ENCODE measurements at regions not wholly inside any gene's neighbourhood (a gene's known extent, or its start where the extent isn't known, plus 50 kb on each side); places are given as distances from the start of the nearest gene placed in this dataset.

DNA sequence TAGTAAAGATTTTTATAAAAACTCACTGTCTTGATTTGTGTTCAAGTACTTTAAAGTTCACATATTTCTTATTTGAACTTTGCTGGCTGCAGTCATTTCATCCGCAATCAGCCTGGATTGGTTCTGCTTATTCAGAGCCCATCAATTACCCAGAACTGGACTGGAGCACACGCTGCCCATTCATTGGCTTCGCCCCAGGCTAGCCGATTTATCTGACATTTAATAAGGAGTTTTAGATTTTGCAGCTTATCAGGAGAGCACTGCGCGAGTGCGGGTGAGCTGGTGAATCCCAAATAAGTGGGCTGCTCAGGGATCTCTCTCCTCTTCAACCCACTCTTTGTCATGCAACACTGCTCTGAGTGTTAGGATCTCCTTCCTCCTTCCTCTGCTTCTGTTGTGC is 166.0 kb upstream of the GPR26 start:
- DNase-seq (no peak), ATAC-seq (no peak)
- Mint-ChIP-seq H3K36me3 (ENCODE audit: low read depth) (no peaks in the 10 kb centered on the region), H3K27me3 (no peaks in the 10 kb centered on the region), H3K9me3 (no peaks in the 10 kb centered on the region), H3K27ac (no peak overlapping the region), H3K4me1 (ENCODE audit: low read depth) (no peaks in the 10 kb centered on the region), H3K4me3 (no peak overlapping the region)
- CTCF ChIA-PET = no interaction called here
- intact Hi-C loops (cut with micrococcal nuclease) = no loop called here
- TF ChIP-seq, protein P1, sequence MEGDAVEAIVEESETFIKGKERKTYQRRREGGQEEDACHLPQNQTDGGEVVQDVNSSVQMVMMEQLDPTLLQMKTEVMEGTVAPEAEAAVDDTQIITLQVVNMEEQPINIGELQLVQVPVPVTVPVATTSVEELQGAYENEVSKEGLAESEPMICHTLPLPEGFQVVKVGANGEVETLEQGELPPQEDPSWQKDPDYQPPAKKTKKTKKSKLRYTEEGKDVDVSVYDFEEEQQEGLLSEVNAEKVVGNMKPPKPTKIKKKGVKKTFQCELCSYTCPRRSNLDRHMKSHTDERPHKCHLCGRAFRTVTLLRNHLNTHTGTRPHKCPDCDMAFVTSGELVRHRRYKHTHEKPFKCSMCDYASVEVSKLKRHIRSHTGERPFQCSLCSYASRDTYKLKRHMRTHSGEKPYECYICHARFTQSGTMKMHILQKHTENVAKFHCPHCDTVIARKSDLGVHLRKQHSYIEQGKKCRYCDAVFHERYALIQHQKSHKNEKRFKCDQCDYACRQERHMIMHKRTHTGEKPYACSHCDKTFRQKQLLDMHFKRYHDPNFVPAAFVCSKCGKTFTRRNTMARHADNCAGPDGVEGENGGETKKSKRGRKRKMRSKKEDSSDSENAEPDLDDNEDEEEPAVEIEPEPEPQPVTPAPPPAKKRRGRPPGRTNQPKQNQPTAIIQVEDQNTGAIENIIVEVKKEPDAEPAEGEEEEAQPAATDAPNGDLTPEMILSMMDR (IDR thresholded peaks at IDR 0.05) = no peak
- POLR2A ChIA-PET = interaction anchor here (0.6 kb wide), 1 partner anchor 544 kb away, joined by 3 read pairs; no protein-coding TSS in a partner anchor

DNA sequence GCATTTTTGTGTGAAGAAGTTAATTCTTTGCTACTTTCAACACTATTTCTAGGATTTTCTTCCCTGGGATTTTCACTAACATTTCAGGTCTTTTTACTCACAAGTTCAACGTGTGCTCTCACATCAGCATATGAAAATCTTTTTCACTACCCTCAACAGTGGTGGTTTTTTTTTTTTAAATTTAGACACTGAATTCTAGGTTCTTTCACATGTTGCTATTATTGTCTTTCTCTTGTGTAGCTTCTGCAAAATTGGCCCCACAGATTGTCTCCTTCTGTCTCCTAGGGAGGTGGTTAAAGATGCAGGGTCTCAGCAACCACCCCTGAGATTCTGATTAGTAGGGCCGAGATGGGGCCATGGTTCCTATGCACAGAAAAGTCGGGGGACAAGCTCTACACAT is 165.0 kb upstream of the GPR26 start:
- no peak overlapping the region for H3K4me3 Mint-ChIP-seq
- ATAC-seq (no peak), DNase-seq (no peak)
- ChIA-PET POLR2A (no interaction called here), CTCF (interaction anchor here (1.1 kb wide), 1 partner anchor 39 kb away, joined by 3 read pairs; no protein-coding TSS in a partner anchor)
- TF ChIP-seq, protein P1 (IDR thresholded peaks at IDR 0.05) = no peak
- H3K36me3 Mint-ChIP-seq (ENCODE audit: low read depth) = no peaks in the 10 kb centered on the region
- intact Hi-C loops (cut with micrococcal nuclease) = no loop called here
- no peak overlapping the region for H3K27ac Mint-ChIP-seq
- no peaks in the 10 kb centered on the region for H3K4me1 Mint-ChIP-seq (ENCODE audit: low read depth)
- H3K27me3 Mint-ChIP-seq = no peaks in the 10 kb centered on the region
- no peaks in the 10 kb centered on the region for H3K9me3 Mint-ChIP-seq

GRCh38 chr10:123502983-123503382 is 163.2 kb upstream of the GPR26 start:
- ATAC-seq (no peak), DNase-seq (no peak)
- POLR2A ChIA-PET = no interaction called here
- H3K9me3 Mint-ChIP-seq = no peaks in the 10 kb centered on the region
- TF ChIP-seq, protein P1 (IDR thresholded peaks at IDR 0.05) = no peak
- H3K36me3 Mint-ChIP-seq (ENCODE audit: low read depth) = no peaks in the 10 kb centered on the region
- H3K27ac Mint-ChIP-seq = no peak overlapping the region
- no peaks in the 10 kb centered on the region for H3K4me1 Mint-ChIP-seq (ENCODE audit: low read depth)
- peaks cover 2% of the 10 kb centered on the region for H3K27me3 Mint-ChIP-seq
- H3K4me3 Mint-ChIP-seq = no peak overlapping the region
- intact Hi-C loops (cut with micrococcal nuclease) = no loop called here
- CTCF ChIA-PET = no interaction called here

DNA sequence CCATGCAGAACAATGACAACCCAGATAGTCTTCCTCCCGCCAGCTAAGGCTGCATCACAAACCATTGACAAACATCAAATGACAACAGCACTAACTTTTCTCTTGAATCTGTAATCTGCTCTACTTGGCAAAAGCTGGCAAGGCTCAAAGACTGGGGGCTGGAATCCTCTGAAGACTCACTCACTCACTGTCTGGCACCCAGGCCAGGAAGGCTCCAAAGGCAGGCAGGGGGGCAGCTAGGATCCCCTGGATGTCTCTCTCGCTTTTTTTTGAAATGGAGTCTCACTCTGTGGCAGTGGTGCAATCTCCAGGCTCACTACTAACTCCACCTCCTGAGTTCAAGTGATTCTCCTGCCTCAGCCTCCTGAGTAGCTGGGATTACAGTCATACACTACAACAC is 159.7 kb upstream of the GPR26 start:
- POLR2A ChIA-PET = no interaction called here
- no peak for DNase-seq
- Mint-ChIP-seq H3K36me3 (ENCODE audit: low read depth) (no peaks in the 10 kb centered on the region), H3K27me3 (peaks cover 2% of the 10 kb centered on the region), H3K27ac (no peak overlapping the region), H3K9me3 (no peaks in the 10 kb centered on the region), H3K4me3 (no peak overlapping the region), H3K4me1 (ENCODE audit: low read depth) (no peaks in the 10 kb centered on the region)
- TF ChIP-seq, protein P1 (IDR thresholded peaks at IDR 0.05) = no peak
- intact Hi-C loops (cut with micrococcal nuclease) = no loop called here
- ATAC-seq = no peak
- CTCF ChIA-PET = no interaction called here

DNA sequence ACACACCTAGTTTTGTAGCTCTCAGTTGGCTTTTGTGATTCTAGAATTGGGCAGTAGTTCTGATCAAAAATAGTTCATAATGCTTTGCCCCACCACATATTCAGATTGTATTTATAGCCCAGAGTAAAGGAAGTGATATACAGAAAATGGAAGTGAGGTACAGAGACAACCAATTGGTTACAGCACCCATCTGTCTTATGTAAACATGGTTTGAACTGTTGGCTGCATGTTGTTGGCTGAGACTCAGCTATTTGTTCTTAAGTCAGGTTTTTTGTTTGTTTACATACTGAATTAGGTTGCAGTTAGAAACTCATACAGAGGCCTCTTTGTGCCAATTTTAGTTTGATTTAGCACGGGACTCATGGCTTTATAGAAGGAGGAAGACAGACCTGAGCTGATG is 158.9 kb upstream of the GPR26 start:
- intact Hi-C loops (cut with micrococcal nuclease) = no loop called here
- Mint-ChIP-seq H3K36me3 (ENCODE audit: low read depth) (no peaks in the 10 kb centered on the region), H3K9me3 (no peaks in the 10 kb centered on the region), H3K27ac (no peak overlapping the region), H3K4me1 (ENCODE audit: low read depth) (no peaks in the 10 kb centered on the region), H3K27me3 (peaks cover 2% of the 10 kb centered on the region), H3K4me3 (no peak overlapping the region)
- DNase-seq (no peak), ATAC-seq (no peak)
- TF ChIP-seq, protein P1 (IDR thresholded peaks at IDR 0.05) = no peak
- POLR2A ChIA-PET = no interaction called here
- CTCF ChIA-PET = no interaction called here
